AG04450 (cell line): ENCODE measurements at regions not wholly inside any gene's neighbourhood (a gene's known extent, or its start where the extent isn't known, plus 50 kb on each side); places are given as distances from the start of the nearest gene placed in this dataset.

ENCODE experiments used
- CTCF ChIA-PET: fragments of 300-600, 350-600 bp; formaldehyde crosslinking; extraction: SDS; loops from one replicate; lab custom pipeline; 2022; ENCODE audit warnings: antibody characterized with exemption, inconsistent platforms; lab: Charles Lee
- POLR2A ChIA-PET: fragments of 350-600 bp; formaldehyde crosslinking; extraction: SDS; loops from one replicate; lab custom pipeline; 2021; ENCODE audit warnings: antibody characterized with exemption, inconsistent platforms; lab: Yijun Ruan, JAX
- DNase-seq: peaks from one replicate; pipeline ENCODE4 v3.0.0-alpha.2; 2011; ENCODE audit warnings: low read depth, low spot score
- H3K27ac ChIP-seq: one replicate; pipeline ENCODE4 v1.5.1; 2012; ENCODE audit warnings: low read depth, low read length, control low read depth
- H3K27me3 ChIP-seq: one replicate; pipeline ENCODE4 v1.6.0; 2012; ENCODE audit warnings: low read length; ENCODE audit not compliant: control insufficient read depth, insufficient read depth
- H3K4me3 ChIP-seq: 2 replicates; pipeline ENCODE4 v1.5.1; 2011; ENCODE audit warnings: mild to moderate bottlenecking, low read depth, low read length, control low read depth
- H3K9me3 ChIP-seq: 2 replicates; pipeline ENCODE4 v1.5.1; 2012; ENCODE audit warnings: low read length; ENCODE audit not compliant: control insufficient read depth, insufficient read depth
- TF ChIP-seq, protein P1 (sequence below): IDR thresholded peaks from 2 replicates; pipeline ENCODE4 v1.5.1; 2011; ENCODE audit warnings: low read depth, low read length, control low read depth, inconsistent platforms

DNA sequence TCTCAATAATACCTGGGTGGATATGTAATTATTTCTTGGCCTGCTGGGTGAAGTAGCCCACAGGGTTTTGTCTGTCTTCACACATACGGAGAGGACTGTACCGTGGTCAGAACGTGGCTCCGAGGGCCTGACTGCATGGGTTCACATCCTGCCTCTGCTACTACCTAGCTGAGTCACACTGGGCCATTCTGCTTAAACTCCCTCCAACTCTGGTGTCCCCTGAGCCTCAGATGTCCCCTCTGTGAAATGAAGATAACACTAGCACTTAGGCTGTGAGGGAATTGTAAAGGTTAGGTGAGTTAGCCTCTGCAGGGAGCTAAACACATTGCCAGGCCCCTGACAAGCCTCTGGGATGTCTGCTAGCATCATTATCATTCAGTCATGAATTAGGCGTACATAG lies 120.1 kb upstream of the NABP1 start:
- POLR2A ChIA-PET: interaction anchor here (0.6 kb wide), 1 partner anchor 120 kb away, joined by 3 read pairs; no protein-coding TSS in a partner anchor
- DNase-seq: no peak
- Histone ChIP-seq H3K27ac (no peak overlapping the region), H3K27me3 (no peaks in the 10 kb centered on the region), H3K4me3 (no peak overlapping the region), H3K9me3 (no peaks in the 10 kb centered on the region)
- CTCF ChIA-PET: interaction anchor here (0.9 to 2.1 kb wide), 3 partner anchors 8 to 604 kb away, joined by 4 to 8 read pairs (median 4); no protein-coding TSS in a partner anchor
- TF ChIP-seq, protein P1, sequence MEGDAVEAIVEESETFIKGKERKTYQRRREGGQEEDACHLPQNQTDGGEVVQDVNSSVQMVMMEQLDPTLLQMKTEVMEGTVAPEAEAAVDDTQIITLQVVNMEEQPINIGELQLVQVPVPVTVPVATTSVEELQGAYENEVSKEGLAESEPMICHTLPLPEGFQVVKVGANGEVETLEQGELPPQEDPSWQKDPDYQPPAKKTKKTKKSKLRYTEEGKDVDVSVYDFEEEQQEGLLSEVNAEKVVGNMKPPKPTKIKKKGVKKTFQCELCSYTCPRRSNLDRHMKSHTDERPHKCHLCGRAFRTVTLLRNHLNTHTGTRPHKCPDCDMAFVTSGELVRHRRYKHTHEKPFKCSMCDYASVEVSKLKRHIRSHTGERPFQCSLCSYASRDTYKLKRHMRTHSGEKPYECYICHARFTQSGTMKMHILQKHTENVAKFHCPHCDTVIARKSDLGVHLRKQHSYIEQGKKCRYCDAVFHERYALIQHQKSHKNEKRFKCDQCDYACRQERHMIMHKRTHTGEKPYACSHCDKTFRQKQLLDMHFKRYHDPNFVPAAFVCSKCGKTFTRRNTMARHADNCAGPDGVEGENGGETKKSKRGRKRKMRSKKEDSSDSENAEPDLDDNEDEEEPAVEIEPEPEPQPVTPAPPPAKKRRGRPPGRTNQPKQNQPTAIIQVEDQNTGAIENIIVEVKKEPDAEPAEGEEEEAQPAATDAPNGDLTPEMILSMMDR: no peak

GRCh38 chr2:191559569-191559968 lies 118.4 kb upstream of the NABP1 start:
- no peaks in the 10 kb centered on the region for H3K27me3 ChIP-seq
- no peak for DNase-seq
- no peak overlapping the region for H3K27ac ChIP-seq
- H3K4me3 ChIP-seq: no peak overlapping the region
- H3K9me3 ChIP-seq: no peaks in the 10 kb centered on the region
- CTCF ChIA-PET: no interaction called here
- TF ChIP-seq, protein P1: no peak
- POLR2A ChIA-PET: interaction anchor here (1.2 to 1.4 kb wide), 2 partner anchors 118 kb away, joined by 3 to 4 read pairs; partner anchors contain the start of gene NABP1

DNA sequence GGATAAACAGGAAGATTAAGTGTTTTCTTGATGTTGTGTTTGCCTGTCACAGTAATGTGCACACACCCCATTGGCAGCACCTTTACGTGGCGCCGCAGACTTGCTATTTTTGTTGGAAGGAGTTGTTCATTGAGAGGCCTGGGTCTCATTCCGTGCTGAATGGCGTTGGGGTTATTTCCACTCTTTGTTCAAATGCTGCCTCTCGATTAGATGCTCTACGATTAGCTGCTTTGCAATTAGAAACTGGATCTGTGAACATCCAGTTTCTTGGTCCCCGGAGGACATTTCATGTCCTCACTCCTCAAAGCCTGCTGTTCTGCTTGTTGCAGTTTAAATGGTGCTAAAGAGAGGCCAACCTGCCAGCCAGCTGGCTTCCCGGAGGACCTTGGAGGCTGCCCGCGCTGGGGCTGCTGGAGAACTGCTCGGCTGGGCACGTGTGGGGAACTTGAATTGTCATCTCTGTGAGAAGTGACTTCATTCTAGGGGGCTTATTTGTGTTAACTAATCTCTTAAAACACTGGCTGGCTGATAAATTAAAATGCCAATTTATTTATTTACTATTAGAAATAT lies 117.4 kb upstream of the NABP1 start:
- H3K4me3 ChIP-seq: no peak overlapping the region
- CTCF ChIA-PET: interaction anchor here (1.0 kb wide), 1 partner anchor 21 kb away, joined by 3 read pairs; no protein-coding TSS in a partner anchor
- H3K27me3 ChIP-seq: no peaks in the 10 kb centered on the region
- no peak overlapping the region for H3K27ac ChIP-seq
- TF ChIP-seq, protein P1: no peak
- POLR2A ChIA-PET: interaction anchor here (1.4 kb wide), 1 partner anchor 117 kb away, joined by 3 read pairs; no protein-coding TSS in a partner anchor
- H3K9me3 ChIP-seq: no peaks in the 10 kb centered on the region
- no peak for DNase-seq

GRCh38 chr2:191565120-191565519 lies 112.8 kb upstream of the NABP1 start:
- TF ChIP-seq, protein P1: no peak
- ChIA-PET CTCF (interaction anchor here (0.7 to 2.3 kb wide), 5 partner anchors 10 to 597 kb away, joined by 3 to 9 read pairs (median 7); no protein-coding TSS in a partner anchor), POLR2A (no interaction called here)
- H3K27ac ChIP-seq: no peak overlapping the region
- no peak overlapping the region for H3K4me3 ChIP-seq
- no peaks in the 10 kb centered on the region for H3K27me3 ChIP-seq
- DNase-seq: no peak
- no peaks in the 10 kb centered on the region for H3K9me3 ChIP-seq

DNA sequence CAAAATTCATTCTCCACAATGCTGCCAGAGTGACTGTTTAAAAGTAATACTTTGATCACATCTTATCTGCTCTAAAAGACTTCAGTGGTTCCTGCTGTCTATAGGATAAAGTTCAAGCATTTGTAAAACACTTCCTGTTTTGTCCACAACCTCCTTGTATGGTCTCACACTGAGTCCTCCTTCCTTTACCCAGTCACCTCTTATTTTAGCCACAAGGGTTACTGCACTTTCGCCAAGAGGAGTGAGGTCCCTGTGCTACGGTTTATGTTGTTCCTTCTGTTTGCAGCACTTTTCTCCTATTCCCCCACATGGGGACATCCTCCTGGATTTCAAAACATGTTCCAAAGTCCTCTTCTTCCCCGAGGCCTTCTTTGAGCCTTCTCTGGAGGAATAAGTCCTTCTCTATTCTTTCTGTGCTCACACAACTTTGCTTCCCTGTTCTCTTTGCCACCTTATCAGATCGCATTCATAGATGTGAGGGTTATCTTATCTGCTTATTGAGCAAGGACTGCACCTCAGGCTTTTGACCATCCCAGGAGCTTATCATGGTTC lies 112.2 kb upstream of the NABP1 start:
- CTCF ChIA-PET: interaction anchor here (0.6 to 4.4 kb wide), 45 partner anchors 8 to 878 kb away, joined by 3 to 38 read pairs (median 5); no protein-coding TSS in a partner anchor
- Histone ChIP-seq H3K9me3 (no peaks in the 10 kb centered on the region), H3K4me3 (no peak overlapping the region), H3K27me3 (no peaks in the 10 kb centered on the region), H3K27ac (no peak overlapping the region)
- TF ChIP-seq, protein P1: no peak
- DNase-seq: no peak
- POLR2A ChIA-PET: interaction anchor here (0.6 kb wide), 3 partner anchors 116 to 604 kb away, joined by 4 to 7 read pairs (median 5); no protein-coding TSS in a partner anchor
